ENCODE measurements at regions not wholly inside any gene's neighbourhood (a gene's known extent, or its start where the extent isn't known, plus 50 kb on each side); places are given as distances from the start of the nearest gene placed in this dataset.

- TF ChIP-seq POLR2A (IDR thresholded peaks at IDR 0.05) (no peak), CTCF (IDR thresholded peaks at IDR 0.05) (no peak), POLR2AphosphoS5 (IDR thresholded peaks at IDR 0.05) (no peak), EP300 (IDR thresholded peaks at IDR 0.05) (no peak)
These were observed 445.0 kb upstream of the DAB1 start for GRCh38 chr1:57868908-57869307.
